ENCODE measurements at regions not wholly inside any gene's neighbourhood (a gene's known extent, or its start where the extent isn't known, plus 50 kb on each side); places are given as distances from the start of the nearest gene placed in this dataset.
"Not testable (repeated sequence)": the region's sequence is repeated elsewhere in the genome, so short reads cannot be mapped to it uniquely, and the experiment has no call there.

- DNase-seq (ENCODE audit: low read depth), result no peak
- no peak overlapping the region for H3K4me3 ChIP-seq (ENCODE audit: low read depth, low read length)
- TF ChIP-seq CTCF (IDR thresholded peaks at IDR 0.05; ENCODE audit: low read depth, low read length, missing control alignments), result no peak
Observed at GRCh38 chr2:60212181-60212945, 341.1 kb downstream of the BCL11A start.

GRCh38 chr2:60189006-60189405, 364.4 kb downstream of the BCL11A start:
- not testable (repeated sequence) for H3K4me3 ChIP-seq (ENCODE audit: low read depth, low read length); DNase-seq (ENCODE audit: low read depth)

- TF ChIP-seq CTCF (IDR thresholded peaks at IDR 0.05; ENCODE audit: low read depth, low read length, missing control alignments), result no peak
- no peak for DNase-seq (ENCODE audit: low read depth)
Observed at GRCh38 chr2:60175290-60175689, 378.2 kb downstream of the BCL11A start.

GRCh38 chr2:60174146-60174545, 379.3 kb downstream of the BCL11A start:
- no peak for TF ChIP-seq CTCF (IDR thresholded peaks at IDR 0.05; ENCODE audit: low read depth, low read length, missing control alignments)
- no peak for DNase-seq (ENCODE audit: low read depth)
- H3K4me3 ChIP-seq (ENCODE audit: low read depth, low read length), result no peak overlapping the region

More at GRCh38 chr2:60175290-60175689, 378.2 kb downstream of the BCL11A start:
- no peak overlapping the region for H3K4me3 ChIP-seq (ENCODE audit: low read depth, low read length)

GRCh38 chr2:60172801-60173200, 380.7 kb downstream of the BCL11A start:
- H3K4me3 ChIP-seq (ENCODE audit: low read depth, low read length), result no peak overlapping the region
- DNase-seq (ENCODE audit: low read depth), result no peak
- no peak for TF ChIP-seq CTCF (IDR thresholded peaks at IDR 0.05; ENCODE audit: low read depth, low read length, missing control alignments)

GRCh38 chr2:60170272-60170671, 383.2 kb downstream of the BCL11A start:
- H3K4me3 ChIP-seq (ENCODE audit: low read depth, low read length), result no peak overlapping the region
- no peak for DNase-seq (ENCODE audit: low read depth)

GRCh38 chr2:60168247-60168646, 385.2 kb downstream of the BCL11A start:
- TF ChIP-seq CTCF (IDR thresholded peaks at IDR 0.05; ENCODE audit: low read depth, low read length, missing control alignments), result no peak
- H3K4me3 ChIP-seq (ENCODE audit: low read depth, low read length), result no peak overlapping the region
- DNase-seq (ENCODE audit: low read depth), result no peak

More at GRCh38 chr2:60170272-60170671, 383.2 kb downstream of the BCL11A start:
- no peak for TF ChIP-seq CTCF (IDR thresholded peaks at IDR 0.05; ENCODE audit: low read depth, low read length, missing control alignments)
